ENCODE measurements at regions not wholly inside any gene's neighbourhood (a gene's known extent, or its start where the extent isn't known, plus 50 kb on each side); places are given as distances from the start of the nearest gene placed in this dataset.

GRCh38 chr3:39657775-39658174 lies 151.6 kb upstream of the MYRIP start:
- TF ChIP-seq CTCF (conservative IDR thresholded peaks at IDR 0.05) = no peak
- TF ChIP-seq EZH2 (IDR thresholded peaks at IDR 0.05; ENCODE audit: low read depth) = no peak
